D341Med (cell line): ENCODE measurements at regions not wholly inside any gene's neighbourhood (a gene's known extent, or its start where the extent isn't known, plus 50 kb on each side); places are given as distances from the start of the nearest gene placed in this dataset.
"Not testable (repeated sequence)": the region's sequence is repeated elsewhere in the genome, so short reads cannot be mapped to it uniquely, and the experiment has no call there.

Experiments used
- DNase-seq: peaks from one replicate; pipeline ENCODE4 v3.0.0; 2012; ENCODE audit warnings: low spot score

GRCh38 chr11:104704146-104704830 lies 194.0 kb downstream of the CASP12 start:
- DNase-seq = no peak

DNA sequence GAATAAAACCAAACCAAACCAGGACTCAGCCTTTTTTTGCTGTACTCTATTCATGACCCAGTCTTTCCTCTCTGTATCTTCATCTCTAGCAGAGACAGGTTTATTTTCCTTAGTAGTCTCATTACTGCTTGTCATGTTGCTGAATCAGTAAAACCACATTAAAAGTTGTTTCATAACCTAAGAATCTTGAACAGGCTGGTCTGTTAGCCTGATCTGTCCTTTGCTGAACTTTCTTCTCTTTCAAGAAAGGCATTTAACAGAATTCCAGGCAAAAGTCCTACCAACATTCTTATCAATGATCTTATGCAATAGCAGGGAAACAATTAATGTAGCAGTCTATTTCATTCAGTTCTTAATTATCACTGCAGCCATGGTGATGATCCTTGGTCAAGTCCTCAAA lies 197.7 kb downstream of the CASP12 start:
- no peak for DNase-seq

GRCh38 chr11:104699981-104700380 lies 198.3 kb downstream of the CASP12 start:
- no peak for DNase-seq

DNA sequence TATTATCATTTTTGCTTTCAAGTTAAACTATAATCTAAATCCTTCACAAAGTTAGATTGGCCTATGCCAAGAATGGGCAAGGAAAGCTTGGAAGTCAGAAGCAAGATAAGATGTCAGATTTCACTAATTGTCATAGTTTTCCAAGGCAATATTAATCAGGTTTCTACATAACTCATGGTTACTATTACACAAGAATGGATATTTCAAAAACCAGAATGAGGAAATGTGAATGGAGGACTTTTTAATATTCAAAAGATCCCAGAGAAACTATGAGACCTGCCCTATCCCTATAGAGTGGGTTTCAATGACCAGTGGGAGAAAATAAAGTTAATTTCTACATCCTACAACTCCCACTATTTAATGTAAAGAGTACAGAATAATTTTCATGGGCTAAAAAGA lies 203.2 kb downstream of the CASP12 start:
- no peak for DNase-seq

GRCh38 chr11:104694259-104695064 lies 203.8 kb downstream of the CASP12 start:
- no peak for DNase-seq

DNA sequence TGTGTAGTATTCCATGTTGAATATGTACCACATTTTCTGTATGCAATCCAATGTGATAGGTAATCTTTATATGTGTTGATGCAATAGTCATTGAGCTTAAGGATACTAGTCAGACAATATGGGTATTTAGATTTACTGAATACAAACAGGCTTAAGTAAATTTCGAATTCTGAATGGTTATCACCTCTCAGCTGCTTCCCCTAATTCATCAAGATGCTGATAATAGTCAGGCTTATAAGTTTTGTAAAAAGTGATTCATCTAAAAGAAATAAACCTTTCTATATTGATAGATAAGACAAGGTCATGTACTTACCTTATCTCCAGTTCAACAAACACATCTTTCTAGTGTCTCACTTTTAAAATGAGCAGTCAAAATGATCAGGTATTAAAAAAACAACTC lies 205.5 kb downstream of the CASP12 start:
- DNase-seq = no peak

GRCh38 chr11:104691129-104691528 lies 207.1 kb downstream of the CASP12 start:
- no peak for DNase-seq

GRCh38 chr11:104690241-104690640 lies 208.0 kb downstream of the CASP12 start:
- DNase-seq = no peak

GRCh38 chr11:104688731-104689130 lies 209.5 kb downstream of the CASP12 start:
- DNase-seq = no peak

GRCh38 chr11:104682206-104682605 lies 216.1 kb downstream of the CASP12 start:
- no peak for DNase-seq

GRCh38 chr11:104679258-104679657 lies 219.0 kb downstream of the CASP12 start:
- no peak for DNase-seq

DNA sequence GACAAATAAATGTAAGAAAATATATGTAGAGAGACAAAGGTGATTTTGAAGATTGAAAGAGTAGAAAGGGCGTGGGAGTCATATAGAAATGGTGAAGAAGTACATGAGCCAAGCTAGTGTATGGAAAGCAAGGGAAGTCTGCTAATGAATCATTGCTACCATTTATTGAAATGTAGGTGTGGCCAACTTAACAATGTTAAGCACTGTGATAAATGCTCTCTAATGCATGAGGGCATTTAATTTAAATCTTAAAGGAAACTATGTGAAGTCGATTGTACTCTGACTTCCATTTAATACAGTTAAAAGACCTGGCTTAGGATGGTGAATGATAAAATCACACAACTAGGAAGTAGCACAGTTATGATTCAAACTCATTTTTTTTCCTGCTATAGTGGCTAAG lies 219.9 kb downstream of the CASP12 start:
- no peak for DNase-seq

DNA sequence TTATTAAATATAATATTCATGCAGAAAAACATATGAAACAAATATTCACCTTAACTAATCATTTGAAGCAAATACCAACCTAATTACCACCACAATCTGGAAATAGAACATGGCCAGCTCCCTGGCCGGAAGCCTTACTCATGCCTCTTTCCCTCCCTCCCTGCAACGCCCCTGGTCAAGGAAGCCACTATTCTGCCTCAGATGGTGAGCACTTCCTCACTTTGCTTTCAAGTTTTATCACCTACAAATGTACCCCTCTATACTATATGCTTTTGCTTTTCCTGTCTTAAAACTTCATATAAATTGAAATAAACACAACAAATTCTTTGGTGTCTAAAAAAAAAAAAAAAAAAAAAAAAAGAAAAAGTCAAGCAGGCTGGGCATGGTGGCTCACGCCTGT lies 221.2 kb downstream of the CASP12 start:
- DNase-seq = not testable (repeated sequence)

GRCh38 chr11:104672897-104673296 lies 225.4 kb downstream of the CASP12 start:
- no peak for DNase-seq

DNA sequence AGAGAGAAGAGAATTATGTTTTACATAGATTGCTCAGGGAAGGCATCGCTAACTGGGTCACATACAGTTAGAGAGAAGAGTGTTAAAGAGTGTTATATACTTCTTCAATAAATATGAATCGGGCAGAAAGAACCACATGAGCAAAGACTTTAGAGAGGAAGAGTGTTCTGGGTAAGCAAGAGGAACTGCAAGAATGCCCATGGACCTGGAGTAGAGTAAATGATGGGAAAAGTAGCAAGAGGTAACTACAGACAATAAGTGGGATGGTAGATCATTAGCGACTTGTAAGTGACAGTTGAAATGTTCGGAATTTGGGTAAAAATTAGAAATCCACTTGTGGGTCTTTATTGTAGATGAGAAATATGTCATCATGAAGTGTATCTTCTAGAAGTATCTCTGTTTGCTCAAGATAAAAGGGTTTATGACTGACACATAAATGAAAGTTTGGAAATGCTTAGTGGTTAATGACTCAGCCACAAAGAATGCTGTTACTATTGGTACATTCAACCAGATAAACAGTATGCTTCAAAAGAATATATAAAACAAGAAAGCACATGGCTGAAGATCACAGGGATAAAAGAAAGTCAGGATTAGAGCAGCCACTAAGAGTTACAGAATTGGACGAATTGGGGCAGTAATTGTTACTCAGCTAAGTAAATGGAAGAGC lies 229.3 kb downstream of the CASP12 start:
- DNase-seq = no peak

GRCh38 chr11:104666624-104667023 lies 231.6 kb downstream of the CASP12 start:
- DNase-seq = no peak

GRCh38 chr11:104665641-104666040 lies 232.6 kb downstream of the CASP12 start:
- DNase-seq = no peak

- no peak for DNase-seq
These were observed 234.8 kb downstream of the CASP12 start for GRCh38 chr11:104663190-104664140.

- no peak for DNase-seq
These were observed 236.4 kb downstream of the CASP12 start for GRCh38 chr11:104661901-104662300.

- DNase-seq = no peak
These were observed 236.8 kb downstream of the CASP12 start for GRCh38 chr11:104661471-104661870.

GRCh38 chr11:104658177-104658576 lies 240.1 kb downstream of the CASP12 start:
- no peak for DNase-seq

- no peak for DNase-seq
These were observed 241.2 kb downstream of the CASP12 start for GRCh38 chr11:104657083-104657482.
